ENCODE measurements at regions not wholly inside any gene's neighbourhood (a gene's known extent, or its start where the extent isn't known, plus 50 kb on each side); places are given as distances from the start of the nearest gene placed in this dataset.

GRCh38 chr13:107293924-107294323 is 726.0 kb upstream of the ARGLU1 start:
- no peak for DNase-seq

- DNase-seq, result no peak
Measured at GRCh38 chr13:107291875-107292274, 723.9 kb upstream of the ARGLU1 start.

GRCh38 chr13:107289540-107289939 is 721.6 kb upstream of the ARGLU1 start:
- peak; percentile 54 for DNase-seq

GRCh38 chr13:107284173-107284572 is 716.2 kb upstream of the ARGLU1 start:
- DNase-seq, result peak; percentile 9

- DNase-seq, result no peak
Measured at GRCh38 chr13:107277911-107278310, 710.0 kb upstream of the ARGLU1 start.

GRCh38 chr13:107276936-107277335 is 709.0 kb upstream of the ARGLU1 start:
- DNase-seq, result no peak

GRCh38 chr13:107275945-107276614 is 708.1 kb upstream of the ARGLU1 start:
- no peak for DNase-seq

- no peak for DNase-seq
Measured at GRCh38 chr13:107275312-107275711, 707.4 kb upstream of the ARGLU1 start.

GRCh38 chr13:107271227-107271626 is 703.3 kb upstream of the ARGLU1 start:
- peak; percentile 20 for DNase-seq

- no peak for DNase-seq
Measured at GRCh38 chr13:107266657-107267056, 698.7 kb upstream of the ARGLU1 start.

GRCh38 chr13:107258599-107259187 is 690.8 kb upstream of the ARGLU1 start:
- peak; percentile 11 for DNase-seq

GRCh38 chr13:107254392-107254791 is 686.5 kb upstream of the ARGLU1 start:
- no peak for DNase-seq

- DNase-seq, result no peak
Measured at GRCh38 chr13:107252428-107252827, 684.5 kb upstream of the ARGLU1 start.

- DNase-seq, result no peak
Measured at GRCh38 chr13:107252021-107252420, 684.1 kb upstream of the ARGLU1 start.

- DNase-seq, result no peak
Measured at GRCh38 chr13:107251341-107251740, 683.4 kb upstream of the ARGLU1 start.

GRCh38 chr13:107250628-107251027 is 682.7 kb upstream of the ARGLU1 start:
- no peak for DNase-seq

GRCh38 chr13:107244241-107244640 is 676.3 kb upstream of the ARGLU1 start:
- DNase-seq, result no peak

- DNase-seq, result no peak
Measured at GRCh38 chr13:107242138-107242537, 674.2 kb upstream of the ARGLU1 start.

- no peak for DNase-seq
Measured at GRCh38 chr13:107241381-107241780, 673.4 kb upstream of the ARGLU1 start.

- no peak for DNase-seq
Measured at GRCh38 chr13:107239213-107239612, 671.3 kb upstream of the ARGLU1 start.

GRCh38 chr13:107238262-107238981 is 670.5 kb upstream of the ARGLU1 start:
- DNase-seq, result no peak

- no peak for DNase-seq
Measured at GRCh38 chr13:107234319-107235073, 666.6 kb upstream of the ARGLU1 start.

GRCh38 chr13:107233541-107233940 is 665.6 kb upstream of the ARGLU1 start:
- DNase-seq, result no peak

All from fibroblast of skin of right quadriceps (primary cell).